NCI-H128 (cell line): ENCODE measurements at regions not wholly inside any gene's neighbourhood (a gene's known extent, or its start where the extent isn't known, plus 50 kb on each side); places are given as distances from the start of the nearest gene placed in this dataset.
"Not testable (repeated sequence)": the region's sequence is repeated elsewhere in the genome, so short reads cannot be mapped to it uniquely, and the experiment has no call there.

Source experiments
- DNase-seq: peaks from one replicate; lab custom pipeline; 2025; ENCODE audit not compliant: unreplicated experiment; lab: John Stamatoyannopoulos, UW

DNA sequence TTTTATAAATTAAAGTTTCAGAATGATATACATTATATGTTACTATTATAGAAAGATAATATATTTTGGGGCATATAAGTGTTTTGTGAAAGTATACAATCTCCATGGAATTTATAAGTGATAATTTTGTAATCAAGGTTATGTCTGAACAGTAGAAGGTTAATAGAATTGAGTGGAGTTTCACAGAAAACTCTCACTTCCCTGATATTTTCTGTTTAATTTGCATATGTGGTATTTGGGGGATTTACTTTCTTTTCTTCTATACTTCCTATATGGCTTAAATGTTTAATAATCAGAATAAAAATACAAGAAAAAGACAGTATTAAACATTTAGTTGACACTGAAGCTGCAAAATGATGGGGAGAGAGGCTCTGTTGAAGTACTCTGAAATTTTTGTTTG lies 848.5 kb downstream of the DACH1 start:
- no peak for DNase-seq

DNA sequence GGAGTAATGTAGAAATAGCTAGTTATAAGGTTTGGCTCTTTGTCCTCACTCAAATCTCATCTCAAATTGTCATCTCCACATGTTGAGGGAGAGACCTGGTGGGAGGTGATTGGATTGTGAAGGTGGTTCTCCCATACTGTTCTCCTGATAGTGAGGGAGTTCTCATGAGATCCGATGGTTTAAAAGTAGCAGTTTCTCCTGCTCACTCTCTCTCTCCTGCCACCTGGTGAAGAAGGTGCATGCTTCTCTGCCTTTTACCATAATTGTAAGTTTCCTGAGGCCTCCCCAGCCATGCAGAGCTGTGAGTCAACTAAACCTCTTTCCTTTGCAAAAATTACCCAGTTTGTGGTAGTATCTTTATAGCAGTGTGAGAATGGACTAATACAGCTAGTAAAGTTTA lies 849.4 kb downstream of the DACH1 start:
- no peak for DNase-seq

DNA sequence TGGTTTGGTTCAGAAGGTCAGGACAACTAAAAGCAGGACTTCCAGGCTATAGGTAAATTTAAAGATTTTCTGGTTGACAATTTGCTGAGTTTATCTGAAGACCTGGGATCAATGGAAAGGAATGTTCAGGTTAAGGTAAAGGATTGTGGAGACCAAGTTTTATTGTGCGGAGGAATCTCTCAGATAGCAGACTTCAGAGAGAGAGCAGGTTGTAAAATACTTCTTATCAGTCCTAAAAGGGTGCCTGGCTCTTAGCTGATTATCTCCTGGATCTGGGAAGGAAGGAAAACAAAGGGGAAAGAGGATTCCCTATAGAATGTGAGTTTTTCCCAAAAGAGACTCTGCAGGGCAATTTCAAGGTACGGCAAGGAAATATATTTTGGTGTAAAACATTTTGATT lies 851.5 kb downstream of the DACH1 start:
- DNase-seq, result no peak

DNA sequence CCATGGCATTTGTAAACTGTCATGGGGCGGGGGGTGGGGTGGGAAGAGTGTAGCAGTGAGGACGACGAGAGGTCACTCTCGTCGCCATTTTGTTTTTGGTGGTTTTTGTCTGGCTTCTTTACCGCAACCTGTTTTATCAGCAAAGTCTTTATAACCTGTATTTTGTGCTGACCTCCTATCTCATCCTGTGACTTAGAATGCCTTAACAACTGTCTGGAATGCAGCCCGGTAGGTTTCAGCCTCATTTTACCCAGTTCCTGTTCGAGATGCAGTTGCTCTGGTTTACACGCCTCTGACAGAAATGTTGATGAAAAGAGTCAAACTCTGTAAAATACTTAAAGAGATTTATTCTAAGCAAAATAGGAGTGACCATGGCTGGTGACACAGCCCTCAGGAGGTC lies 852.0 kb downstream of the DACH1 start:
- no peak for DNase-seq

DNA sequence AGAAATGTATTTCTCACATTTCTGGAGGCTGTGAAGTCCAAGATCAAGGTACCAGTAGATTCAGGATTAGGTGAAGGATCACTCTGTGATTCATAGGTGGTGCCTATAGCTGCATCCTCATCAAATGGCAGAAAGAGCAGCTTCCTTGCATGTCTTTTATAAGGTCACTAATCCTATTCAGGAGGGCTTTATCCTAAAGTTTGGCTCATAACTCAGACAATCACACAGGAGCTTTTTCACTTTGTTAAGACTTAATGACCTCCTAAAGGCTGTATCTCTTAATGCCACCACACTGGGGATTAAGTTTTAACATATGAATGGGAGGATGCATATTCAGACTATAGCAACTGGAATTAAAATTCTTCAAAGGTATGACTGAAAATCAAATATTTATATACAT lies 861.1 kb downstream of the DACH1 start:
- DNase-seq, result no peak

DNA sequence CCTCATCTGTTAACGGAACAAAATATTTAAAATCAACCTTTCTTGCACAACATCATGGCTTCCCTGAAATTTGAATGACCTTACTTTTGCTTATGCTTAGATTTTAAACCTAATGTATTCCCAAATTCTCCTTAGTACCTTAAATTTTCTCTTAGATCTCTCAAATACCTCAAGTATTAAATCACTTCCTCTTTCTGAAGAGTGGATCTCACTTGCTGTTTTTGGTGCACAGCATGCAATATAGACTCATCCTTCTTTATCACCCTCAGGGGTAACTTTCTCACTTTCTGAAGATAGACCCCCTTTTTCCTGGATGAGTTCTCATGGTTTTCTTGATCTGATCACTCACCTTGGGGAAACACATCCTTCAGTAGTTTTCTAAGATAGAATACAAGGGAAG lies 871.7 kb downstream of the DACH1 start:
- no peak for DNase-seq

DNA sequence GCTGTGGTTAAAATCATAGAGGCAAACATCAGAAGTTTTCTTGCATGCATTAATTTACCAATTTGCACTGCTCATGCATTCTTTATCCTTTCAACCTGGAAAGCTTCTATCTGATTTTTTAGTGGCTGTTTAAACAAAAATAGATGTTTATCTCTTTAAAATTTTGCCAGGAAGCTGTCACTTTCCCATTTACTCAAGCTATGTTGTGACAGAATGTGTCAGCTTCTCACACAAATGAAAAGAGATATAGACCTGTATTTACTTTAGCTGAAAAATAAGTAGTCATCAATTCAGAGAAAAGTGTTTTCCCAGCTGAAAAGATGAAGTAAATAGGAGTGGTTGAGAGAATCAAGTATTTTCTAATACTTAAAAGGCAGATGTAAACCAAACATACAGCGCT lies 872.8 kb downstream of the DACH1 start:
- DNase-seq, result no peak

DNA sequence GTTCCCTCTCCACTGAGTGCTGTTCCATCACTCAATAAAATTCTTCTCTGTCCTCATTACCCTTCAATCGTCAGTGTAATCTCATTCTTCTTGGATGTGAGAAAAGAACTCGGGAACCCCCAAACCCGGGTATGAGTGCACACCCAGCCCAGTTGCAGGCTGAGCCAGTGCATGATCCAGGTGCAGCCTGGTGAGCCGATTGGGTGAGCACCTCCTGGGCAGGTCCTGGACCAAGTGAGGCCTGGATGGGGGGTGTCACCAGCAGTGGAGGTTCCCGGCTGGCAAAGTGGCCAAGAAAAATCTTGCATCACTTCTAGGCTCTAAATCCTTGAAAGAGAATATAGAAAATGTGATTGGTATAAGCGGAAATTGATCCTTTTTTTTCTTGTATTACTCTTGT lies 878.8 kb upstream of the KLHL1 start:
- no peak for DNase-seq

DNA sequence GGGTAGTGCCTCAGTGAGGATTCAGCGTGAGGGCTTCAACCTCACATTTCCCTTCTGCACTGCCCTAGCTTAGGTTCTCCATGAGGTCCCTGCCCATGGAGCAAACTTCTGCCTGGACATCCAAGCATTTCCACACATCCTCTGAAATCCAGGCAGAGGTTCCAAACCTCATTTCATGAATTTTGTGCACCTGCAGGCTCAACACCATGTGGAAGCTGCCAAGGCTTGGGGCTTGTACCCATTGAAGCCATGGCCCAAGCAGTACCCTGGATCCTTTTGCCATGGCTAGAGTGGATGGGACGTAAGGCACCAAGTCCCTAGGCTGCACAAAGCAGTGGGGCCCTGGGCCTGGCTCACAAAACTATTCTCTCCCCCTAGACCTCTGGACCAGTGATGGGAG lies 877.1 kb upstream of the KLHL1 start:
- no peak for DNase-seq

DNA sequence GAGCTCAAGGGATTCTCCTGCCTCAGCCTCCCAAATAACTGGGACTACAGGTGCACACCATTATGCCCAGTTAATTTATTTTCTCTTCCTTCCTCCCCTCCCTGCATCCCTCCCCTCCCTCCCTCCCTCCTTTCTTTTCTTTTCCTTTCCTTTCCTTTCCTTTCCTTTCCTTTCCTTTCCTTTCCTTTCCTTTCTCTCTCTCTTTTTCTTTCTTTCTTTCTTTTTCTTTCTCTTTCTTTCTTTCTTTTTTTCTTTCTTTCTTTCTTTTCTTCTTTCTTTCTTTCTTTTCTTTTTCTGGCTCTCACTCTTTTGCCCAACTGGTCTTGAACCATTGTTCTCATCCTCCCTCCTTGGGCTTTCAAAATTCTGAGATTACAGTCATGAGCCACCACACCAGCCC lies 873.0 kb upstream of the KLHL1 start:
- DNase-seq, result not testable (repeated sequence)

DNA sequence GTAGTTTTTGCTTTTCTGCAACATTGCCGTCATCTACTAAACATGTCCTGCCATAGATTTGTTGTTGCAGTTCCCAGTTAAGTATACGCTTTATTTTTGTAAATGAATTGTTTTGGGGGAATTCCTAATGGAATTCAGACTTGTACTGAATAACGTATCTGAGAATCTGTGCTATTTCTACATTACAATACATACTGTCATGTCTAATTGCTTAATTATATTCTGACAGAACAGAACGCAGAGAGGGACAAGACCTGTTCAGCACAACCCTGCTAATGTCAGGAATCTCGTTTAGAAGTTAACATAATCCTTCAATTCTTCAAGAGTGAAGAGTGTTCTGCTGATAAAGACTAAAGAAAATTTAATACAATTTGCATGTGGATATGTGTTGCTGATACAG lies 861.1 kb upstream of the KLHL1 start:
- no peak for DNase-seq

DNA sequence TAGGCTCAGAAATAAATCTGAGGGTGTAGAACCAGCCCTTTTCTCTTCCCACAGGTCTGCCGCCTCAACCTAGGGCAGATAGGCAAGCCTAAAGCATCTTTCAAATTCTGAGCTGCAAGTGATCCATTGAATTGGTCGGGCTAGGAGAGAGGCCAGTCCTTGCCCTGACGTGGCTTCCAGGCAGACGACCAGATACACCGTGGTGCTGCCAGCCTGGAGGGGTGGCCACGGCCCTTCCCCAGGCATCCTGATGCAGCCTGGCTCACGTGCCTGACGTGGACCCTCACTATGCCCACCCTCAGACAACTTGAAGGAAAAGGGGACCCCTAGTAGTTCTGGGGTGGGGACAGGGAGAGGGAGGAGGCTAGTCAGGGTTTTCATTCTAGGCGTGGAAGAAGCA lies 859.3 kb upstream of the KLHL1 start:
- no peak for DNase-seq

DNA sequence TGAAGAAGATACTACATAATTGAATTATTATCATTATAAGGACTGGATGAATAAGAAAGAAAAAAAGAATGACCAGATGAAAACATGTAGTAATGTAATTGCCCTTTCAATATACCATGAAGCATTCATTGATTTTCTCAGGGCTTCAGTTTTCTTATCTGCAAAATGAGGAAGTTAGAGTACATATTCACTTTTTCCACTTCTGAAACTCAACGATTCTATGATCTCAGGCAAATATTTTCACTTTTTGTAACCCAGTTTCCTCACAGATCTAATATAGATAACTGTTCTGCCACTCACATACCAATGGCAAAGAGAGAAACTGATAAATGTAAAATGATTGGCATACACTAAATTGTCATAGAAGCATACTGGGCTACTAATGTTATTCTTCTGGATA lies 856.6 kb upstream of the KLHL1 start:
- no peak for DNase-seq

DNA sequence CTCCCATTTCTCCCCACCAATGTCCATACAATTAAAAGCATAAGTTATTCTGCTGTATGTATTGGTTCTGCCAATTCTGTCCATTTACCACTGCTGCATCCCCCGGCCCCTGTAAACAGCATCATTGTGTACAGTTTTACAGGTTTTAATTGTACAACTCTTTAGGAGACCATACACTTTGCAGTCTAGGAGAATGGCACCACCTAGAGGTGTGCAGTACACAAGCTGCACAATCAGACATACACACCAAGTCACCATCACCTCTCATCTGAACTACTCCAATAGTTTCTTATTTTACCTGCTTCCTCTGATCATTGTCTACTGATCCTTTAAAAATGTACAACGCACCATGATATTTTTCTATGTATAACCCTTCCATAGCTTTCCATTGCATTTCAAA lies 855.9 kb upstream of the KLHL1 start:
- DNase-seq, result no peak

DNA sequence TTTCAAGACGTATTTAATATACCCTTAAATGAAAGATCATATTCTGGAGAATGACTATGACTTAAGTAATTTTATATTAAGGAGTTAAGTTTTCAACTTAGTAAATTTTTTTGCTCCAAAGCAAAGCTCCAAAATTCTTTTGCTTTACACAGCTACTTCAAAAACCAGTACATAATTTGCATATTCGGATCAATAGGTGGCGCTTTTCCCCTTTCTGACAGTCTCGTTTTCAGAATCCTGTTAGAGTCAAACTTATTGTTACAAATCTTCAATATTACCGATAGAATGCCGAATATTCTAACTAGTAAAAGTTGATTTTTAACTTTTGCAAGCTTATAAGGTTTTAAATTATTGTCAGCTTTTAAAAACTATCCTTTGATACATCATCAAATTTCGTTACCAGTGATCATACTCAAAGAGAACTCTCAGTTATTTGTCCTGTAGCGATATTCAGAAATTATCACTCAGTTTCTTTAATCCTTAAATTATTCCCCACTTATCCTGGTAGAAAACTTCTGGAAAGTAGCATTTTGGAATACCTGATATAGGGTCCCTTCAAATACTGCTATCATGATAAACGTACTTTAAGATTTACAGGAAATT lies 852.7 kb upstream of the KLHL1 start:
- peak; percentile 5 for DNase-seq

DNA sequence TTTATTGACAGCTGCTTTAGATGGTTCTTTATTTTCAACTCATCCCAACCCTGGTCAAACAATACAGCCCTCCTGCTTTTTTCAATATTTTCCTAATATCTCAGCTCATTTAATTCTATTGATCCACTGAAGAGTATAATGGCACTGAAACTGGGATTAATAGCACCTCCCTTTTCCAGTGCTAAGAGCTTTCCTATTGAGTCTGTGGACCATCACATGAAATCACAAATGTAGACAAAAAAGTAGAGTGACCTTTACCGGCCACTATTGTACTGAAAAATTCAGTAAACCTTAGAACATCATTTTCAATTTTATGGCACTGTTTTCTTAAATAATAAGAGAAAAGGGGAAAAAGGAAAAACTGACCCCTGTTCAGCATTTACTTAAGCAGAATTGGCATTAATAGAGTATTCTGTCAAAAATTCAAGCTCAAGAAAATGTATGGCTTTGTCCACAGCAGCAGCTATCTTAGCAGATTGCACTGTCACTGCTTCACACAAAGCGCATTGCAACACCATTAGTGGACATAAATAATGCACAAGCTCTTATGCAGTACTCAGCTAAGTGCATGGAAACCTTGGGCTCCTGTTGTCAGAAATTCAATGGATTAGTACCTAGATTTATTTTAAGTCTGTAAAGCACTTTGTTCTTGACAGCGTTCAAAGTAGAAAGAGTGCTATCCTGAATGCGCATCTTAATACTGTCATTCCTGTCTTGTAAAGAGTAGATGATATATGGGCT lies 851.0 kb upstream of the KLHL1 start:
- no peak for DNase-seq

DNA sequence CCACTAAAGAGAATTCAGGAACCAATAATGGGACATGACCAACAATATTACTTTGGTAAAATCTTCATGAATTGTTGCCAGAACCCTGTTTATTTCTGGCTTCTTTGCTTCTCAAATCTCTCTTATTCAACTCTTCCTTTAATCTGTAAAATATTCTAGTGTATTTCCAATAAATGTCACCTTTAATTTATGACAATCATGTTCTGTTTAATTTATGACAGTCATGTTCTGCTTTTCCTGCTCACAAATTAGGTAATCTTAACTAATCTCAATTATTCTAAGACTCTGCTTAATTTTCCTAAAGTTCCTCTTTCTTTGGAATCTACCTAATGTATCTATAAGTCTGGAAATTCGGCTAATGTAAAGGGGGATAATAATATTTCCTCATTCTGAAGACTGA lies 847.6 kb upstream of the KLHL1 start:
- no peak for DNase-seq

DNA sequence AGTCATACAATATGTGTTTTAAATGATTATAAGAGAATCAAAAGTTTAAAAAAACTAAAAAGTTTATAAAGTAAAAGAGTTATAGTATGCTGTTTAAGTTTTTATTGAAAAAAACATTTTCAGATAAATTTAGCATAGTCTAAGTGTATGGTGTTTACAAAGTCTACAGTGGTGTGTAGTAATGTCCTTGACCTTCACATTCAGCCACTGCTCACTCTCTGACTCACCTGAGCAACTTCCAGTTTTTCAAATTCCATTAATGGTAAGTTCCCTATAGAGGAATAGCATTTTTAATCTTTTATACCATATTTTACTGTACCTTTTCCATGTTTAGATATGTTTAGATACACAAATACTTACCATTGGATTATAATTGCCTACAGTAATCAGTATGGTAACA lies 842.4 kb upstream of the KLHL1 start:
- no peak for DNase-seq

DNA sequence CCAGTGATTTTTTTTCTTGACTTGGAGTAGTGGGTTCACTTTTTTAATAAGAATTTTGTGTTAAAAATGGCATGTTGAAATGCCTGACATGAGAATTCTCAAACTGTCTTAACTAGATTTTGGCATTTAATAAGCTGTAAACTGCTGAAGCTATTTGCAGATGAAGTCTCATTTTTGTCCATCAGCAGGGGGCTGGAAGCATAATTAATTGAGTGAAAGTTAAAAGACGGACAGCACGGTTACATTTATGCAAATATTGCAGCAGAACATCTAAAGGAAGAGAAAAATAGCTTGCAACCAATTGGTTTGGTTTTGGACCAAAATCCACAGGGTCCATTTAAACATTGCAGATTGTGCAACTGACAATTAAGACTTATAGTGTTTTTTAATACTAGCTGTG lies 837.3 kb upstream of the KLHL1 start:
- DNase-seq, result no peak

DNA sequence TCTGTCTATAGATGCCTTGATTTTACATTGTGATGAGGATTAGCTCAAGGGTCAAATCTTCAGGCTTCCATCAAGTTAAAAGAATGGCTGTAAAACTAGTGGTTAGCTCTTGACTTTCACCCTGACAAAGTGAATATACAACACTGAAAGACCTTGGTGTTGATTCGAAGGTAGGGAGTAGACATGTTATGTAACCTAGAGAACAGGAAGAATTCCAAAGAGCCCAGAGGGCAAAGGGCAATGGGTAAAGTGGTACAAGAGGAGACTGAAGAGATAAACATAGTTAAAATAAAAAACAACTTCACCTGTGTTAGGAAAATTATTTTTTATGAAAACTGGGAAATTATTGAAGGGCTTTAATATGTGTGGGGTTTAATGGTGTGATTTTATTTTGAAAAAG lies 833.2 kb upstream of the KLHL1 start:
- no peak for DNase-seq

DNA sequence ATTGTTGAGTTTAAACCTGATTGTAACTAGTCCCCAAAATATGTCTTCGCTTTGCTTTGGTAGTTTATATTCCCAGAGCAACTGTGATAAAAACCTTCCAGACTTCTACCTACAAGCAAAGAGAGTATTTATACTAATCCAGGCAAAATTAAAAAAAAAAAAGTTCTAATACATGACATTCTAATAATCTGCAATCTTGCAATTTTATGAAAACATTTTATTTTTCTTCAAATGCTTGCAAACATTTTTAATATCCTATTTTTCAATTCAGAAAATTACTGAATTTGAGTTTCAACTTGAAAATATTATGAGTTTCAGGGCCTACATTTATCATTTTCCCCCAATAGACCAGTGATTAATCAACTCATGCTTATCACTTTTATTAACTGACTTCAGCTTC lies 830.2 kb upstream of the KLHL1 start:
- no peak for DNase-seq

DNA sequence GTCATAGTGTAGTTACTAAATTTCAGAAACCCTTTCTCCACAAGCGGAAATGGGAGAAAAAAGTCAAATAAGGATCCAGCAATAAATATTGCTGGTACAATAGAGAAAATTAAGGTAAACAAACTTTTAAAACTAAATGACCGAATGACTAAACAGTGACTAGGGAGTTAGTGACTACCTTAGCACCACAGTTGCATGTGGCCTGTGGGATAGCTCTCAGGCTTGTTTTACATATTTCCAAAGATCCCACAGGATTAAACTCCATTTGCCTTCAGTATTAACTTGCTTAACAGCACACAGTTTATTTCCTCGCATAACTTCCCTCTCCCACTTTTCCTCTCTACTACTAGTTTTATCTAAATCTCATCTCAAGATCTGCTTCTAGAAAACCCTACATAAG lies 824.3 kb upstream of the KLHL1 start:
- no peak for DNase-seq
